ENCODE measurements at regions not wholly inside any gene's neighbourhood (a gene's known extent, or its start where the extent isn't known, plus 50 kb on each side); places are given as distances from the start of the nearest gene placed in this dataset.

GRCh38 chr2:41917587-41917986, 130.2 kb upstream of the PKDCC start:
- TF ChIP-seq, protein P1, sequence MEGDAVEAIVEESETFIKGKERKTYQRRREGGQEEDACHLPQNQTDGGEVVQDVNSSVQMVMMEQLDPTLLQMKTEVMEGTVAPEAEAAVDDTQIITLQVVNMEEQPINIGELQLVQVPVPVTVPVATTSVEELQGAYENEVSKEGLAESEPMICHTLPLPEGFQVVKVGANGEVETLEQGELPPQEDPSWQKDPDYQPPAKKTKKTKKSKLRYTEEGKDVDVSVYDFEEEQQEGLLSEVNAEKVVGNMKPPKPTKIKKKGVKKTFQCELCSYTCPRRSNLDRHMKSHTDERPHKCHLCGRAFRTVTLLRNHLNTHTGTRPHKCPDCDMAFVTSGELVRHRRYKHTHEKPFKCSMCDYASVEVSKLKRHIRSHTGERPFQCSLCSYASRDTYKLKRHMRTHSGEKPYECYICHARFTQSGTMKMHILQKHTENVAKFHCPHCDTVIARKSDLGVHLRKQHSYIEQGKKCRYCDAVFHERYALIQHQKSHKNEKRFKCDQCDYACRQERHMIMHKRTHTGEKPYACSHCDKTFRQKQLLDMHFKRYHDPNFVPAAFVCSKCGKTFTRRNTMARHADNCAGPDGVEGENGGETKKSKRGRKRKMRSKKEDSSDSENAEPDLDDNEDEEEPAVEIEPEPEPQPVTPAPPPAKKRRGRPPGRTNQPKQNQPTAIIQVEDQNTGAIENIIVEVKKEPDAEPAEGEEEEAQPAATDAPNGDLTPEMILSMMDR (conservative IDR thresholded peaks at IDR 0.05; ENCODE audit: low read depth, low read length) = no peak

DNA sequence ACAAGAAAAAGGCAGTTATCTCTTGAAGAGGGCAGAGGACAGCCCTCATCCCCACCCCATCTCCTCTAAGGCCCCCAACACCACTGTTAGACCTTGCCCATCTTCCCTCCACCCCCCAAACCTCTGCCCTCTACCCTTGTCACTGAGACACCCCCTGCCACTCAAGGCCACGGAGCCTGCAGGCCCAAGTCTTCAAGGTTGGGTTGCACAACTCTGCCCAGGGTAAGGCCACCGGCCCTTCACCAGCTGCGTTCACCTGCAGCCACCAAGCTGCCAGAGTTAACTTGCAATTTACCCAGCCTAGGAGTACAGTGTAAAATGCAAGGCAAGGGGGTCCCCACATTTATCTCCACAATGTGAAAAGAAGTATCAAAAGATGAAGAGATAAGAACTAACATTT, 128.7 kb upstream of the PKDCC start:
- no peak overlapping the region for H3K4me3 ChIP-seq (ENCODE audit: low read length)
- DNase-seq (ENCODE audit: low read depth) = no peak
- TF ChIP-seq, protein P1 (conservative IDR thresholded peaks at IDR 0.05; ENCODE audit: low read depth, low read length) = no peak

More at GRCh38 chr2:41917587-41917986, 130.2 kb upstream of the PKDCC start:
- DNase-seq (ENCODE audit: low read depth) = no peak
- no peak overlapping the region for H3K4me3 ChIP-seq (ENCODE audit: low read length)

DNA sequence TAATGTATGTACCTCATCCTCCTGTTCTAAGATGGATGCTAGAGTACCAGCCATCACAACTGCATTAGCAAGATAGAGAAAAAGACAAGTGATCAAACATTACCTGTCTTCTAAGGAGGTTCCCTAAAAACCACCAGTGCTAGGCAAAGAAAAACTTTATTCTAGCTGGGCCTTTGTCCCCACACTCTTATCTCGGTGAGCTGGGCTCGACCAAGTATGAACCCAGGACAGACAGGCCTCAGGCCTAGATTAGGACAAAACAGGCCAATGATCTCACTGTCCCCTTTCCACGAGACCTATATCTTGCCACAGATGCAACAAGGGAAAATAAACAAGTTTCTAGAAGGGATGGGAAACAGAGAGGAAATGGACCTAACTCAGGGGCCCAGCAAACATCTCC, 127.6 kb upstream of the PKDCC start:
- no peak overlapping the region for H3K4me3 ChIP-seq (ENCODE audit: low read length)
- DNase-seq (ENCODE audit: low read depth) = no peak
- TF ChIP-seq, protein P1 (conservative IDR thresholded peaks at IDR 0.05; ENCODE audit: low read depth, low read length) = no peak

GRCh38 chr2:41920812-41921211, 127.0 kb upstream of the PKDCC start:
- no peak overlapping the region for H3K4me3 ChIP-seq (ENCODE audit: low read length)
- TF ChIP-seq, protein P1 (conservative IDR thresholded peaks at IDR 0.05; ENCODE audit: low read depth, low read length) = no peak
- DNase-seq (ENCODE audit: low read depth) = no peak

GRCh38 chr2:41922177-41922576, 125.6 kb upstream of the PKDCC start:
- peak; percentile 70 for DNase-seq (ENCODE audit: low read depth)
- TF ChIP-seq, protein P1 (conservative IDR thresholded peaks at IDR 0.05; ENCODE audit: low read depth, low read length) = no peak
- no peak overlapping the region for H3K4me3 ChIP-seq (ENCODE audit: low read length)

DNA sequence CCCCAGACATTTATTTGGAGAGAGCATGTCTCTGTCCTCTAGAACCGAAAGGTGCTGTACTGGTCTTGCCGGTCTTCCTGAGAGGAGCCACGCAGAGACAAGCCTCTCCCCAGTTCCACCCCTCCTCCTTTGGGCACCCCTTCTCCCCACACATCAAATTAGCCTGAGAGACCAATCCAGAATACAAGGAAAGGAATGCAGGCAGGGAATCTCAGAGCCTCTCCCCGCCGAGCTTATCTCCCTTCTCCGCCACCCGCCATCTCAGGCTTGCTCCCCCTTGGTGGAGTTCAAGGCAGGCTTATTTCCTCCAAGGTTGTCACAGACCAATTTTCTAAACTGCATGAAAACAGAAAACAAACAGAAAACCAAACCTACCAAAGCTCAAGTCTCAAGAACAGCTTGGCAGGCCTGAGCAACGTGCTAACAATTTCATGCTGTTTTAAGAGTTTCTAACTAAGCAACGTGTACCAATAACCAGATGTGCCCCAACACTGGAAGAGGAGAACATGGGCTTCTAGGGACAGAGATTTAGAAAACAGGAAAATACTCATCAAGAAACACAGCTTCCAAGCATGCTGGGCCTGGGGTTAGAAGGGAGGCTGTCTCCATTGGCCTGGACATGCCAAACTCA, 124.5 kb upstream of the PKDCC start:
- H3K4me3 ChIP-seq (ENCODE audit: low read length) = no peak overlapping the region
- no peak for DNase-seq (ENCODE audit: low read depth)
- TF ChIP-seq, protein P1 (conservative IDR thresholded peaks at IDR 0.05; ENCODE audit: low read depth, low read length) = no peak

GRCh38 chr2:41924024-41924423, 123.8 kb upstream of the PKDCC start:
- DNase-seq (ENCODE audit: low read depth) = no peak
- no peak overlapping the region for H3K4me3 ChIP-seq (ENCODE audit: low read length)
- TF ChIP-seq, protein P1 (conservative IDR thresholded peaks at IDR 0.05; ENCODE audit: low read depth, low read length) = no peak

All from retinal pigment epithelial cell (primary cell).